HepG2 (cell line): ENCODE measurements at regions not wholly inside any gene's neighbourhood (a gene's known extent, or its start where the extent isn't known, plus 50 kb on each side); places are given as distances from the start of the nearest gene placed in this dataset.

Experiments used
- ATAC-seq: fragments of 200-7000 bp; cut with Tn5 transposase; 3 replicates; pipeline ENCODE4 v1.9.1; 2020; ENCODE audit warnings: mild to moderate bottlenecking, moderate library complexity
- BruUV-seq: library from RNA; stranded (reverse); fragments of 400-500 nt; replicated peaks from 2 replicates; lab custom pipeline; 2021; lab: Mats Ljungman, UMichigan
- CTCF ChIA-PET: fragments of 300-600 bp; formaldehyde crosslinking; extraction: SDS; loops from one replicate; lab custom pipeline; 2021; ENCODE audit warnings: low total read pairs, inconsistent platforms, low intra/inter-chr PET ratio; lab: Yijun Ruan, JAX
- POLR2A ChIA-PET: fragments of 350-600 bp; sonication (Branson Sonifier 250); formaldehyde crosslinking; loops from one replicate; lab custom pipeline; 2020; ENCODE audit warnings: antibody characterized with exemption, inconsistent platforms; lab: Yijun Ruan, JAX
- DNase-seq: peaks from one replicate; pipeline ENCODE4 v3.0.0-alpha.2; 2015; ENCODE audit warnings: low spot score
- FAIRE-seq: peaks from 3 replicates; lab custom pipeline; 2011; peaks lifted over from hg19 to GRCh38; lab: Jason Lieb, UNC
- H2AFZ ChIP-seq: one replicate; pipeline ENCODE4 v1.6.1; 2011; ENCODE audit warnings: low read length, inconsistent platforms
- H3K27ac ChIP-seq: fragments of 300-600 bp; 3 replicates; pipeline ENCODE4 v1.8.0; 2011; ENCODE audit warnings: mixed run types, mild to moderate bottlenecking, mixed read lengths, low read length, inconsistent platforms; ENCODE audit not compliant: insufficient read depth; ENCODE audit errors: extremely low read length
- H3K27me3 ChIP-seq, 2 experiments: fragments of 200-600 bp in 1 of 2; 2 replicates in 1 of 2; 3 replicates in 1 of 2; pipeline versions ENCODE4 v1.6.0 to v1.8.0; 2011; ENCODE audit warnings: low read length in 2 of 2, mild to moderate bottlenecking in 2 of 2, moderate library complexity in 2 of 2, inconsistent platforms in 1 of 2; ENCODE audit not compliant: insufficient read depth in 2 of 2, control insufficient read depth in 1 of 2
- H3K36me3 ChIP-seq, 2 experiments: fragments of 200-600 bp in 1 of 2; replicated peaks in 1 of 2; 2 replicates in 1 of 2; 3 replicates in 1 of 2; pipeline versions ENCODE4 v1.5.1 to v1.8.0; 2011; ENCODE audit warnings: low read length in 2 of 2, inconsistent platforms in 1 of 2; ENCODE audit not compliant: insufficient read depth in 2 of 2, control insufficient read depth in 1 of 2
- H3K4me1 ChIP-seq: 2 replicates; pipeline ENCODE4 v1.5.1; 2012; ENCODE audit warnings: low read length, inconsistent platforms; ENCODE audit not compliant: insufficient read depth
- H3K4me2 ChIP-seq: 2 replicates; pipeline ENCODE4 v1.6.0; 2011; ENCODE audit warnings: low read depth, low read length, inconsistent platforms
- H3K4me3 ChIP-seq, 3 experiments: fragments of 200-600 bp in 1 of 3; sonication (generic), shearing (Covaris generic) in 1 of 3; replicated peaks in 1 of 3; 2 replicates each; pipeline ENCODE4 v1.5.1; 2011 to 2016; ENCODE audit warnings: low read length in 3 of 3, inconsistent platforms in 2 of 3, low read depth in 2 of 3, mild to moderate bottlenecking in 2 of 3, control low read depth in 1 of 3, mixed read lengths in 1 of 3; ENCODE audit not compliant: insufficient read depth in 1 of 3
- H3K79me2 ChIP-seq: one replicate; pipeline ENCODE4 v1.6.1; 2011; ENCODE audit warnings: low read length, inconsistent platforms; ENCODE audit not compliant: insufficient read depth
- H3K9ac ChIP-seq: 2 replicates; pipeline ENCODE4 v1.6.0; 2011; ENCODE audit warnings: mild to moderate bottlenecking, low read depth, low read length, inconsistent platforms; ENCODE audit not compliant: insufficient read depth
- H3K9me3 ChIP-seq: 2 replicates; pipeline ENCODE4 v1.5.1; 2012; ENCODE audit warnings: mild to moderate bottlenecking, low read length
- H4K20me1 ChIP-seq: 2 replicates; pipeline ENCODE4 v1.6.0; 2011; ENCODE audit warnings: inconsistent platforms, mild to moderate bottlenecking, low read length, moderate library complexity; ENCODE audit not compliant: insufficient read depth
- BRCA1 ChIP-seq: sonication (generic); formaldehyde crosslinking; IDR thresholded peaks from 2 replicates; pipeline ENCODE4 v1.4.0; 2020; ENCODE audit warnings: missing genetic modification reagents
- CCAR2 ChIP-seq: fragments of 200-400 bp; formaldehyde crosslinking; optimal IDR thresholded peaks from 2 replicates; pipeline ENCODE3; 2018; ENCODE audit warnings: low read depth, mild to moderate bottlenecking, low read length, moderate library complexity
- HDAC1 ChIP-seq: sonication (generic); formaldehyde crosslinking; IDR thresholded peaks from 2 replicates; pipeline ENCODE4 v1.5.1; 2020; ENCODE audit warnings: mild to moderate bottlenecking, missing genetic modification reagents
- PAF1 ChIP-seq: IDR thresholded peaks from 2 replicates; pipeline ENCODE4 v1.6.1; 2016; ENCODE audit warnings: missing genetic modification reagents, missing compliant biosample characterization
- RFXAP ChIP-seq: sonication (generic); formaldehyde crosslinking; IDR thresholded peaks from 2 replicates; pipeline ENCODE4 v1.4.0; 2020; ENCODE audit warnings: missing genetic modification reagents, borderline replicate concordance
- TCF12 ChIP-seq, 2 experiments: fragments of 450-650 bp in 1 of 2; sonication (generic) in 1 of 2; formaldehyde crosslinking in 1 of 2; IDR thresholded peaks; 2 replicates each; pipeline versions ENCODE4 v1.6.1 to v1.8.0; 2017 to 2022; ENCODE audit warnings: antibody characterized with exemption in 1 of 2, mild to moderate bottlenecking in 1 of 2, missing genetic modification reagents in 1 of 2, moderate library complexity in 1 of 2
- ZNF101 ChIP-seq: sonication (generic); formaldehyde crosslinking; IDR thresholded peaks from 2 replicates; pipeline ENCODE4 v1.4.0; 2020; ENCODE audit warnings: mild to moderate bottlenecking, low read depth, missing genetic modification reagents, borderline replicate concordance
- ZNF160 ChIP-seq: sonication (generic); formaldehyde crosslinking; IDR thresholded peaks from 2 replicates; pipeline ENCODE4 v1.8.0; 2022; ENCODE audit warnings: mild to moderate bottlenecking, inconsistent platforms, missing genetic modification reagents
- ZNF451 ChIP-seq: sonication (generic); formaldehyde crosslinking; IDR thresholded peaks from 2 replicates; pipeline ENCODE4 v1.5.0; 2020; ENCODE audit warnings: mild to moderate bottlenecking, missing genetic modification reagents
- ZNF703 ChIP-seq: sonication (generic); formaldehyde crosslinking; IDR thresholded peaks from 2 replicates; pipeline ENCODE4 v1.5.1; 2020; ENCODE audit warnings: missing genetic modification reagents, mild to moderate bottlenecking, moderate library complexity, borderline replicate concordance
- ZSCAN22 ChIP-seq: sonication (generic); formaldehyde crosslinking; IDR thresholded peaks from 2 replicates; pipeline ENCODE4 v1.4.0; 2020; ENCODE audit warnings: mild to moderate bottlenecking, missing genetic modification reagents
- ZSCAN29 ChIP-seq: sonication (generic); formaldehyde crosslinking; conservative IDR thresholded peaks from 2 replicates; pipeline ENCODE4 v1.4.0; 2020; ENCODE audit warnings: mild to moderate bottlenecking, missing genetic modification reagents
- WGBS: methylation state at CpG from one replicate; pipeline ENCODE4 v1.1.6; 2017; ENCODE audit warnings: low lambda C conversion rate; 5-methylcytosine and 5-hydroxymethylcytosine counted together
- in situ Hi-C: cut with HindIII; loops from 2 replicates; pipeline ENCODE4 v1.10.0; 2017; ENCODE audit warnings: low pct_unique_long_range_greater_than_20kb; ENCODE audit not compliant: extremely low pct_ligation_motif_present
- intact Hi-C: fragments of 100-400 bp; cut with micrococcal nuclease; formaldehyde crosslinking; loops from one replicate; pipeline ENCODE4 v1.10.0; 2022; ENCODE audit not compliant: unreplicated experiment
- TF ChIP-seq, protein P1 (sequence below): sonication (generic); formaldehyde crosslinking; IDR thresholded peaks from 2 replicates; pipeline ENCODE4 v1.5.1; 2020; ENCODE audit warnings: mild to moderate bottlenecking, missing genetic modification reagents, borderline replicate concordance
- TF ChIP-seq, protein P2 (sequence below): sonication (generic); formaldehyde crosslinking; IDR thresholded peaks from 2 replicates; pipeline ENCODE4 v1.9.0; 2022; ENCODE audit warnings: low read depth, missing genetic modification reagents

DNA sequence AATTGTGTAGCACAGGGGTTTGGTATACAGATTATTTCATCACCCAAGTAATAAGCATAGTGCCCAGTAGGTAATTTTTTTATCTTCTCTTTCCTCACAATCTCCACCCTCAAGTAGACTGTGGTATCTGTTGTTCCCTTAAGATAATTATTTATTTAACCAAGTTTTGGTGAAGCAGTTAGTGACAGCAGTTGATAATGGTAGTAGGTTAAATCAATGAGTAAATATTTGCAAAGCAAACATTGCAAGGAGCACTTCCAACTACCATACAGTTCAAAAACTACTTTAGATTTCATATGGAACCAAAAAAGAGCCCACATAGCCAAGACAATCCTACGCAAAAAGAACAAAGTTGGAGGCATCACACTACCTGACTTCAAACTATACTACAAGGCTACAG lies 291.8 kb downstream of the KCTD12 start (continued):
- TF ChIP-seq, protein P1, sequence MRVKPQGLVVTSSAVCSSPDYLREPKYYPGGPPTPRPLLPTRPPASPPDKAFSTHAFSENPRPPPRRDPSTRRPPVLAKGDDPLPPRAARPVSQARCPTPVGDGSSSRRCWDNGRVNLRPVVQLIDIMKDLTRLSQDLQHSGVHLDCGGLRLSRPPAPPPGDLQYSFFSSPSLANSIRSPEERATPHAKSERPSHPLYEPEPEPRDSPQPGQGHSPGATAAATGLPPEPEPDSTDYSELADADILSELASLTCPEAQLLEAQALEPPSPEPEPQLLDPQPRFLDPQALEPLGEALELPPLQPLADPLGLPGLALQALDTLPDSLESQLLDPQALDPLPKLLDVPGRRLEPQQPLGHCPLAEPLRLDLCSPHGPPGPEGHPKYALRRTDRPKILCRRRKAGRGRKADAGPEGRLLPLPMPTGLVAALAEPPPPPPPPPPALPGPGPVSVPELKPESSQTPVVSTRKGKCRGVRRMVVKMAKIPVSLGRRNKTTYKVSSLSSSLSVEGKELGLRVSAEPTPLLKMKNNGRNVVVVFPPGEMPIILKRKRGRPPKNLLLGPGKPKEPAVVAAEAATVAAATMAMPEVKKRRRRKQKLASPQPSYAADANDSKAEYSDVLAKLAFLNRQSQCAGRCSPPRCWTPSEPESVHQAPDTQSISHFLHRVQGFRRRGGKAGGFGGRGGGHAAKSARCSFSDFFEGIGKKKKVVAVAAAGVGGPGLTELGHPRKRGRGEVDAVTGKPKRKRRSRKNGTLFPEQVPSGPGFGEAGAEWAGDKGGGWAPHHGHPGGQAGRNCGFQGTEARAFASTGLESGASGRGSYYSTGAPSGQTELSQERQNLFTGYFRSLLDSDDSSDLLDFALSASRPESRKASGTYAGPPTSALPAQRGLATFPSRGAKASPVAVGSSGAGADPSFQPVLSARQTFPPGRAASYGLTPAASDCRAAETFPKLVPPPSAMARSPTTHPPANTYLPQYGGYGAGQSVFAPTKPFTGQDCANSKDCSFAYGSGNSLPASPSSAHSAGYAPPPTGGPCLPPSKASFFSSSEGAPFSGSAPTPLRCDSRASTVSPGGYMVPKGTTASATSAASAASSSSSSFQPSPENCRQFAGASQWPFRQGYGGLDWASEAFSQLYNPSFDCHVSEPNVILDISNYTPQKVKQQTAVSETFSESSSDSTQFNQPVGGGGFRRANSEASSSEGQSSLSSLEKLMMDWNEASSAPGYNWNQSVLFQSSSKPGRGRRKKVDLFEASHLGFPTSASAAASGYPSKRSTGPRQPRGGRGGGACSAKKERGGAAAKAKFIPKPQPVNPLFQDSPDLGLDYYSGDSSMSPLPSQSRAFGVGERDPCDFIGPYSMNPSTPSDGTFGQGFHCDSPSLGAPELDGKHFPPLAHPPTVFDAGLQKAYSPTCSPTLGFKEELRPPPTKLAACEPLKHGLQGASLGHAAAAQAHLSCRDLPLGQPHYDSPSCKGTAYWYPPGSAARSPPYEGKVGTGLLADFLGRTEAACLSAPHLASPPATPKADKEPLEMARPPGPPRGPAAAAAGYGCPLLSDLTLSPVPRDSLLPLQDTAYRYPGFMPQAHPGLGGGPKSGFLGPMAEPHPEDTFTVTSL (CRISPR knock-in tag), result peak; percentile 41; the same call in 1 of the 2 replicates

- Histone ChIP-seq H3K36me3 (no peaks in the 10 kb centered on the region), H3K9me3 (no peaks in the 10 kb centered on the region), H3K27ac (no peak overlapping the region), H3K4me3 (no peak overlapping the region), H3K4me1 (no peaks in the 10 kb centered on the region), H3K4me2 (no peak overlapping the region), H3K27me3 (no peaks in the 10 kb centered on the region), H2AFZ (no peak overlapping the region), H3K79me2 (no peaks in the 10 kb centered on the region), H3K9ac (no peak overlapping the region), H4K20me1 (no peaks in the 10 kb centered on the region)
- DNase-seq, result no peak
- no peak for FAIRE-seq
- intact Hi-C loops, result no loop called here
- in situ Hi-C loops, result no loop called here
- CTCF ChIA-PET, result no interaction called here
- no TSS peak for BruUV-seq
- ATAC-seq, result no peak
- 29% methylated on average over 4 of the region's 4 CpGs for WGBS
- POLR2A ChIA-PET, result no interaction called here
- TF ChIP-seq ZNF101 (CRISPR knock-in tag) (no peak), ZSCAN22 (CRISPR knock-in tag) (no peak), ZNF703 (CRISPR knock-in tag) (no peak), ZNF160 (CRISPR knock-in tag) (no peak), HDAC1 (CRISPR knock-in tag) (no peak), BRCA1 (no peak), RFXAP (CRISPR knock-in tag) (no peak), PAF1 (no peak), CCAR2 (no peak), TCF12 (IDR thresholded peaks at IDR 0.05) (no peak), TCF12 (CRISPR knock-in tag; IDR thresholded peaks at IDR 0.05) (no peak), ZSCAN29 (CRISPR knock-in tag) (no peak), ZNF451 (CRISPR knock-in tag) (no peak)
- TF ChIP-seq, protein P2, sequence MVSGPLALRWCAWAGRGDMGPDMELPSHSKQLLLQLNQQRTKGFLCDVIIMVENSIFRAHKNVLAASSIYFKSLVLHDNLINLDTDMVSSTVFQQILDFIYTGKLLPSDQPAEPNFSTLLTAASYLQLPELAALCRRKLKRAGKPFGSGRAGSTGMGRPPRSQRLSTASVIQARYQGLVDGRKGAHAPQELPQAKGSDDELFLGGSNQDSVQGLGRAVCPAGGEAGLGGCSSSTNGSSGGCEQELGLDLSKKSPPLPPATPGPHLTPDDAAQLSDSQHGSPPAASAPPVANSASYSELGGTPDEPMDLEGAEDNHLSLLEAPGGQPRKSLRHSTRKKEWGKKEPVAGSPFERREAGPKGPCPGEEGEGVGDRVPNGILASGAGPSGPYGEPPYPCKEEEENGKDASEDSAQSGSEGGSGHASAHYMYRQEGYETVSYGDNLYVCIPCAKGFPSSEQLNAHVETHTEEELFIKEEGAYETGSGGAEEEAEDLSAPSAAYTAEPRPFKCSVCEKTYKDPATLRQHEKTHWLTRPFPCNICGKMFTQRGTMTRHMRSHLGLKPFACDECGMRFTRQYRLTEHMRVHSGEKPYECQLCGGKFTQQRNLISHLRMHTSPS, result no peak
Observed at GRCh38 chr13:76586842-76587241, 299.4 kb downstream of the KCTD12 start.
